Activated naive CD8-positive, alpha-beta T cell (primary cell): ENCODE measurements at regions not wholly inside any gene's neighbourhood (a gene's known extent, or its start where the extent isn't known, plus 50 kb on each side); places are given as distances from the start of the nearest gene placed in this dataset.
"Not testable (repeated sequence)": the region's sequence is repeated elsewhere in the genome, so short reads cannot be mapped to it uniquely, and the experiment has no call there.

Experiments used
- H3K27ac Mint-ChIP-seq: one replicate; pipeline ENCODE4 v1.8.0; 2021; ENCODE audit warnings: mixed read lengths
- H3K27me3 Mint-ChIP-seq: one replicate; pipeline ENCODE4 v1.8.0; 2021; ENCODE audit warnings: mixed read lengths
- H3K36me3 Mint-ChIP-seq: one replicate; pipeline ENCODE4 v1.8.0; 2021; ENCODE audit warnings: mixed read lengths
- H3K4me1 Mint-ChIP-seq: one replicate; pipeline ENCODE4 v1.8.0; 2021; ENCODE audit warnings: low read depth, mixed read lengths
- H3K4me3 Mint-ChIP-seq: one replicate; pipeline ENCODE4 v1.8.0; 2021; ENCODE audit warnings: mild to moderate bottlenecking, mixed read lengths
- H3K9me3 Mint-ChIP-seq: one replicate; pipeline ENCODE4 v1.8.0; 2021; ENCODE audit warnings: low read depth, mixed read lengths

DNA sequence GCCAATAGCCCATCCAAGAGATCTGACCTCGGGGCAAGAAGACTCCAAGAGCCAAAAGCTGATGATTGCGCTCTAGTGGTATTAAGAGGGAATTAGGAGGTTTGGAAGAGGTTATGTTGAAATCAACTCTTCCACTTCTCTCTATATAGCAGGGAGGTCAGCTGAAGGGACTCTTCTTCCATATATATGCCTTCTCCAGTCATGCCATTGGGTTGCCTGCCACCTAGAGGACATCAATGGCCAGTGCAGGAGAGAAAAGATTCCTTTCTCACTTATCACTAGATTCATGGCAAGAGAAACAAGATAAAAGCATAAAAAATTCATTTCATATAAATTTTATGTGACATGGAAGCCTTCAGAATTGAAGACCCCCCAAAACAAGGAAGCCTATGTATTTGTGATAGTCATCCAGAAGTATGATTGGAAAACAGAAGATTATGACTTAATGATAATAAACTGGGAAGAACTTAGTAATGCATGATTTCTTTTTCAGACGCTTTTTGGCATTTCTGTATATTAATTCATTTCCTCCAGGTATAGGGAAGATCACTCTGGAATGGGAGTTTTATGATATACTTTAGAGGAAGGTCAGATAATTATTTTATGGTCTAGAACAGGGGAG is 435.1 kb upstream of the DDI1 start:
- Mint-ChIP-seq H3K36me3 (no peaks in the 10 kb centered on the region), H3K27me3 (peaks cover 5% of the 10 kb centered on the region), H3K4me3 (no peak overlapping the region), H3K27ac (no peak overlapping the region), H3K4me1 (no peaks in the 10 kb centered on the region), H3K9me3 (no peaks in the 10 kb centered on the region)

GRCh38 chr11:103602840-103603239 is 433.6 kb upstream of the DDI1 start:
- Mint-ChIP-seq H3K27me3 (peaks cover 5% of the 10 kb centered on the region), H3K4me1 (no peaks in the 10 kb centered on the region), H3K4me3 (no peak overlapping the region), H3K9me3 (no peaks in the 10 kb centered on the region), H3K36me3 (no peaks in the 10 kb centered on the region), H3K27ac (no peak overlapping the region)

- Mint-ChIP-seq H3K36me3 (no peaks in the 10 kb centered on the region), H3K27me3 (peaks cover 5% of the 10 kb centered on the region), H3K4me1 (no peaks in the 10 kb centered on the region), H3K27ac (no peak overlapping the region), H3K9me3 (no peaks in the 10 kb centered on the region), H3K4me3 (no peak overlapping the region)
Observed at GRCh38 chr11:103604310-103604709, 432.1 kb upstream of the DDI1 start.

- H3K27ac Mint-ChIP-seq: no peak overlapping the region
- no peaks in the 10 kb centered on the region for H3K4me1 Mint-ChIP-seq
- no peaks in the 10 kb centered on the region for H3K9me3 Mint-ChIP-seq
- H3K27me3 Mint-ChIP-seq: peaks cover 6% of the 10 kb centered on the region
- no peak overlapping the region for H3K4me3 Mint-ChIP-seq
- H3K36me3 Mint-ChIP-seq: no peaks in the 10 kb centered on the region
Observed at GRCh38 chr11:103608566-103608965, 427.9 kb upstream of the DDI1 start.

GRCh38 chr11:103609117-103610066 is 427.0 kb upstream of the DDI1 start:
- Mint-ChIP-seq H3K4me3 (no peak overlapping the region), H3K27ac (no peak overlapping the region), H3K9me3 (no peaks in the 10 kb centered on the region), H3K4me1 (no peaks in the 10 kb centered on the region), H3K27me3 (peaks cover 6% of the 10 kb centered on the region), H3K36me3 (no peaks in the 10 kb centered on the region)

- Mint-ChIP-seq H3K27me3 (peaks cover 5% of the 10 kb centered on the region), H3K4me3 (no peak overlapping the region), H3K4me1 (no peaks in the 10 kb centered on the region), H3K27ac (no peak overlapping the region), H3K36me3 (no peaks in the 10 kb centered on the region), H3K9me3 (no peaks in the 10 kb centered on the region)
Observed at GRCh38 chr11:103610435-103610834, 426.0 kb upstream of the DDI1 start.

DNA sequence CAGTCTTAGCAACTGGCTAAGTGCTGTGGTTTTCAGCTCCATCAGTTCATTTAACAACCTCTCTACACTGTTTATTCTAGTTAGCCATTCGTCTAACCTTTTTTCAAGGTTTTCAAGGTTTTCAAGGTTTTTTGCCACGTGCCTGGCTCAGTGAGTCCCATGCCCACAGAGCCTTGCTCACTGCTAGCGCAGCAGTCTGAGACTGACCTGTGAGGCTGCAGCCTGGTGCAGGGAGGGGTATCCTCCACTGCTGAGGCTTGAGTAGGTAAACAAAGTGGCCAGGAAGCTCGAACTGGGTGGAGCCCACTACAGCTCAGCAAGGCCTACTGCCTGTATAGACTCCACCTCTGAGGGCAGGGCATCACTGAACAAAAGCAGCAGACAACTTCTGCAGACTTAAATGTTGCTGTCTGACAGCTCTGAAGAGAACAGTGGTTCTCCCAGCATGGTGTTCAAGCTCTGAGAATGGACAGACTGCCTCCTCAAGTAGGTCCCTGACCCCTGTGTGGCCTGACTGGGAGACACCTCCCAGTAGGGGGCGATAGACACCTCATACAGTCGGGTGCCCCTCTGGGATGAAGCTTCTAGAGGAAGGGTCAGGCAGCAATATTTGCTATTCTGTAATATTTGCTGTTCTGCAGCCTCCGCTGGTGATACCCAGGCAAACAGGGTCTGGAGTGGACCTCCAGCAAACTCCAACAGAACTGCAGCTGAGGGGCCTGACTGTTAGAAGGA is 424.7 kb upstream of the DDI1 start:
- not testable (repeated sequence) for H3K9me3 Mint-ChIP-seq, H3K4me3 Mint-ChIP-seq, H3K4me1 Mint-ChIP-seq, H3K27me3 Mint-ChIP-seq, H3K36me3 Mint-ChIP-seq, H3K27ac Mint-ChIP-seq

DNA sequence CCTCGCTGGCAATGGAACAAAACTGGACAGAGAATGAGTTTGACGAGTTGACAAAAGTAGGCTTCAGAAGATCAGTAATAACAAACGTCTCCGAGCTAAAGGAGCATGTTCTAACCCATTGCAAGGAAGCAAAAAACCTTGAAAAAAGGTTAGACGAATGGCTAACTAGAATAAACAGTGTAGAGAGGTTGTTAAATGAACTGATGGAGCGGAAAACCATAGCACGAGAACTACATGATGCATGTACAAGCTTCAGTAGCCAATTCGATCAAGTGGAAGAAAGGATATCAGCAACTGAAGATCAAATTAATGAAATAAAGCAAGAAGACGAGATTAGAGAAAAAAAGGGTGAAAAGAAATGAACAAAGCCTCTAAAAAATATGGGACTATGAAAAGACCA is 424.0 kb upstream of the DDI1 start:
- H3K27me3 Mint-ChIP-seq, H3K27ac Mint-ChIP-seq, H3K36me3 Mint-ChIP-seq, H3K4me3 Mint-ChIP-seq, H3K4me1 Mint-ChIP-seq, H3K9me3 Mint-ChIP-seq: not testable (repeated sequence)

DNA sequence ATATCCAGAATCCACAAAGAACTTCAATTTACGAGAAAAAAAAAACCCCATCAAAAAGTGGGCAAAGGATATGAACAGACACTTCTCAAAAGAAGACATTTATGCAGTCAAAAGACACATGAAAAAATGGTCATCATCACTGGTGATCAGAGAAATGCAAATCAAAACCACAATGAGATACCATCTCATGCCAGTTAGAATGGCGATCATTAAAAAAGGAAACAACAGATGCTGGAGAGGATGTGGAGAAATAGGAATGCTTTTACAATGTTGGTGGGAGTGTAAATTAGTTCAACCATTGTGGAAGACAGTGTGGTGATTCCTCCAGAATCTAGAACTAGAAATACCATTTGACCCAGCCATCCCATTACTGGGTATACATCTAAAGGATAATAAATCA is 419.9 kb upstream of the DDI1 start:
- not testable (repeated sequence) for H3K27ac Mint-ChIP-seq, H3K4me1 Mint-ChIP-seq, H3K4me3 Mint-ChIP-seq, H3K9me3 Mint-ChIP-seq, H3K36me3 Mint-ChIP-seq, H3K27me3 Mint-ChIP-seq

DNA sequence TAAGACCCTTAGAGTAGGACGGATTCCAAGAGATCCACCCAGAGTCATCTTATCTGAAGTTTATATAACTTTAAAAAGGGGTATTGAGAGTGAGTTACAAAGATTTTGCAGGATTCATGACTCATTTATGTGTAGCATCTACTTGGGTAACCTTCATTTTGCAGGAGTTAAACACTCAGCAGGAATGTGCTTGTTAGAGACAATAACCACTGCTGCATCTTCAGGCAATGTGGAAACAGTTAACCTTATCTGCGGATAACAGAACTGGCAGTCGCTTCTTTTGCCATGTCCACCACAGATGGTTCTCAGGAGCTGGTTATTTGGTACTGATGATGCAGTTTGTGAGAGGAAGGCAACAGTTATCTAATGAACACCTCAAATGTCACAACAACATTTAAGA is 417.9 kb upstream of the DDI1 start:
- no peaks in the 10 kb centered on the region for H3K4me1 Mint-ChIP-seq
- no peaks in the 10 kb centered on the region for H3K36me3 Mint-ChIP-seq
- H3K27ac Mint-ChIP-seq: no peak overlapping the region
- no peak overlapping the region for H3K4me3 Mint-ChIP-seq
- H3K9me3 Mint-ChIP-seq: no peaks in the 10 kb centered on the region
- peaks cover 4% of the 10 kb centered on the region for H3K27me3 Mint-ChIP-seq

DNA sequence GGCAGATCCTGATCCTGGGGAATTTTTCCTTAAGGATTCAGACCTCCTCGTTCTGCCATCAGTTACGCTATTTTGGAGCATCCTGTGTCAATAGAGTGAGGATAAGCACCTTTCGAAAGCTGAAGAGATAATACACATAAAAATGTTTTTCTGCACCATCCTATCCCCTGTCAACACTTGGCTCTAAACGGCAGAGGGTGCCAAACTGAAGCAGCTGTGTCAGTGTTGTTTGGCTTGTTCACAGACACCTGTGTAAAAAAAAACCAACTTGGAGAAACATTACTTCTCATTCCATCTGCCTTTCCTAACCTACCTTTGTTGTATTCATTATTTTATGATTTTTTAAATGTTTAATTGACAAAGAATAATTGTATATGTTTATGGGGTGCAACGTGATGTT is 417.0 kb upstream of the DDI1 start:
- no peak overlapping the region for H3K4me3 Mint-ChIP-seq
- H3K27ac Mint-ChIP-seq: no peak overlapping the region
- no peaks in the 10 kb centered on the region for H3K36me3 Mint-ChIP-seq
- H3K4me1 Mint-ChIP-seq: no peaks in the 10 kb centered on the region
- peaks cover 4% of the 10 kb centered on the region for H3K27me3 Mint-ChIP-seq
- no peaks in the 10 kb centered on the region for H3K9me3 Mint-ChIP-seq

- no peaks in the 10 kb centered on the region for H3K4me1 Mint-ChIP-seq
- peaks cover 4% of the 10 kb centered on the region for H3K27me3 Mint-ChIP-seq
- no peaks in the 10 kb centered on the region for H3K9me3 Mint-ChIP-seq
- H3K4me3 Mint-ChIP-seq: no peak overlapping the region
- H3K36me3 Mint-ChIP-seq: no peaks in the 10 kb centered on the region
- H3K27ac Mint-ChIP-seq: no peak overlapping the region
Observed at GRCh38 chr11:103619938-103620337, 416.5 kb upstream of the DDI1 start.

GRCh38 chr11:103622296-103622695 is 414.1 kb upstream of the DDI1 start:
- Mint-ChIP-seq H3K9me3 (no peaks in the 10 kb centered on the region), H3K27ac (no peak overlapping the region), H3K4me1 (no peaks in the 10 kb centered on the region), H3K36me3 (no peaks in the 10 kb centered on the region), H3K4me3 (no peak overlapping the region), H3K27me3 (no peaks in the 10 kb centered on the region)

DNA sequence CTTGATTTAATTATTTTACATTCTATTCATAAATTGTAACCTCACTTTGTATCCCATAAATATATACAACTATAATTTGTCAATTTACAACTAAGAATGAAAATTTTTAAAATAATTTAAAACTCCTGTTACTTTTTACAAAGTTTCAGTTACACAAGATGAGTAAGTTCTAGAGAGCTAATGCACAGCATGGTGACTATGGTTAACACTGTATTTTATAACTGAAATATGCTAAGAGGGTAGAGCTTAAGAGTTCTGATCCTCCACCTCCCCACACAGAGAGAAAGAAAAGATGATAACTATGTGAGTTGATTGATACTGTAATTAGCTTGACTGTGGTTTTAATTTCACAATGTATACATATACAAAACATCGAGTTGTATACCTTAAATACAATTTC is 412.5 kb upstream of the DDI1 start:
- no peaks in the 10 kb centered on the region for H3K9me3 Mint-ChIP-seq
- no peak overlapping the region for H3K4me3 Mint-ChIP-seq
- H3K27me3 Mint-ChIP-seq: peaks cover 1% of the 10 kb centered on the region
- no peaks in the 10 kb centered on the region for H3K4me1 Mint-ChIP-seq
- H3K27ac Mint-ChIP-seq: no peak overlapping the region
- H3K36me3 Mint-ChIP-seq: no peaks in the 10 kb centered on the region
